Activated CD8-positive, alpha-beta memory T cell treated with anti-CD3 and anti-CD28 coated beads, Interleukin-2, amount 50 U/mL, for 4 hours (primary cell): ENCODE measurements at regions not wholly inside any gene's neighbourhood (a gene's known extent, or its start where the extent isn't known, plus 50 kb on each side); places are given as distances from the start of the nearest gene placed in this dataset.
"Not testable (repeated sequence)": the region's sequence is repeated elsewhere in the genome, so short reads cannot be mapped to it uniquely, and the experiment has no call there.

Source experiments
- DNase-seq: peaks from one replicate; pipeline ENCODE4 v3.0.0-alpha.2; 2020

DNA sequence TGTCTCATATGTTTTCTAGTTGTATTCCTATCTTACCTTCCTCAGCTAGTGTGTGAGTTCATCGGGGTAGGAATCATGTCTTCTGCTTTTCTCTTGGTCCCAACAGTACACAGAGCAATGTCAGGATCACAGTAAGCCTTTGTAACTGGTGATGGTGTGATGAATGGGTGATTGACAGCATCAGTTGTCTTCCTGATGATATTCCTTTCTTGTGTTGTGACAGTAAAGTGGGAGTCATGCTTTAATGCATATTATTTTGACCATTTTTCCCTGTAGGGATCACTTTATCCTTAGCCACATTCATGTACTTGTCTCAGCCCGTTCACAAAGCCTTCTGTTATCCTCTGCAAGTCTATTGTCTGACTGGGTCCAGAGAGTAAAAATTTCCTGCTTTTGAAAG lies 501.7 kb downstream of the UTRN start:
- DNase-seq: no peak

DNA sequence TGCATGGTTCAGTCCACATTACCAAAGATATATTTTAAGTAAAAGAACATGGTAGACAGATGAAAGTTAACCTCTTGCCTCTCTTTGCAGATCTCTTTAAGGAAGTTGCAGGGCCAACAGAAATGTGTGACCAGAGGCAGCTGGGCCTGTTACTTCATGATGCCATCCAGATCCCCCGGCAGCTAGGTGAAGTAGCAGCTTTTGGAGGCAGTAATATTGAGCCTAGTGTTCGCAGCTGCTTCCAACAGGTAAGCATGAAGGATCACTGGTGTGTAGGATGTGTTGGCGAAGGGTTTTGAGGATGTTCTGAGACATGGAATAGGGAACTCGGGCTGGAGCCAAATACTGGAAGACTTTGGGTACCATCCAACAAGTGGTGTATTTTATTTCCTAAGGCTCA lies 508.6 kb downstream of the UTRN start:
- no peak for DNase-seq

DNA sequence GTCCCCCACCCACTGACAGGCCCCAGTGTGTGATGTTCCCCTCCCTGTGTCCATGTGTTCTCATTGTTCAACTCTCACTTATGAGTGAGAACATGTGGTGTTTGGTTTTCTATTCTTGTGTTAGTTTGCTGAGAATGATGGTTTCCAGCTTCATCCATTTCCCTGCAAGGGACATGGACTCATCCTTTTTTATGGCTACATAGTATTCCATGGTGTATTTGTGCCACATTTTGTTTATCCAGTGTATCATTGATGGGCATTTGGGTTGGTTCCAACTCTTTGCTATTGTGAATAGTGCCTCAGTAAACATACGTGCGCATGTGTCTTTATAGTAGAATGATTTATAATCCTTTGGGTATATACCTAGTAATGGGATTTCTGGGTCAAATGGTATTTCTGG lies 509.9 kb downstream of the UTRN start:
- not testable (repeated sequence) for DNase-seq

DNA sequence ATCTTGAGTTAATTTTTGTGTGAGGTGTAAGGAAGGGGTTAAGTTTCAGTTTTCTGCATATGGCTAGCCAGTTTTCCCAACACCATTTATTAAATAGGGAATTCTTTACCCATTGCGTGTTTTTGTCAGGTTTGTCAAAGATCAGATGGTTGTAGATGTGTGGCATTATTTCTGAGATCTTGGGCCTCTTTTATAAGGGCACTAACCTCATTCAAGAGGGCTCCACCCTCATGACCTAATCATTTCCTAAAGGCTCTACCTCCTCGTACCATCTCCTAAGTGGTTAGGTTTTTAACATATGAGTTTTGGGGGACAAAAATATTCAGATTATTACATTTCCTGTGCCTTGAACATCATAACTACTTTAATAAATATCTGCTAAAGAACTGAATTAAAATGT lies 510.9 kb downstream of the UTRN start:
- DNase-seq: no peak

DNA sequence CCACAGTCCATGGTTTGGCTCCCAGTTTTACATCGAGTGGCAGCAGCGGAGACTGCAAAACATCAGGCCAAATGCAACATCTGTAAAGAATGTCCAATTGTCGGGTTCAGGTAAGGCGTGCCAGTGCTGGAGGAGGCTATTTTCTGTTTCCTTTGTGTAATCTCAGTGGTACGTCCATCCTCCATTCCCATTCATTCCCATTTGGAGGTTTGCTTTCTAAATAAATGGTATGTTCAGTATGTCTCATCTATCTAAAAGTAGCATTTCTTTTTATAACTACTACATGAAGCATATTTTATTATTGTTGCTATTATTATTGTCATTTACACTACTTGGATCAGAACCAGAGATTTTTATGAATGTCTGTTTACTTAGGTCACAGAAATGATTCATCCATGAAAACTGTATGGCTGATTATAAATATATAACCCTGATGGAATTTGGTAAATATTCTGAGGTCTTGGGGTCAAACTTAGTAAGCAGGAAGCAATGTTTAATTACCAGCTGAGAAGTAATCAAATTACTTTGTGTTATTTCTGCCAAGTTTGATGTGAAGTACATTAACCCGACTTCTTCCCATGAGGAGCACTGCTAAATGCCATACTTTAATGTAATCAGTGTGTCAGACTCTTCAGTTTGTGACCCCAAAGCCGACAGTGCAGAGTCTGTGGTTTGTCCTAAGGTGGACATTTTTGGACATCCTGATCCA lies 512.9 kb downstream of the UTRN start:
- no peak for DNase-seq

DNA sequence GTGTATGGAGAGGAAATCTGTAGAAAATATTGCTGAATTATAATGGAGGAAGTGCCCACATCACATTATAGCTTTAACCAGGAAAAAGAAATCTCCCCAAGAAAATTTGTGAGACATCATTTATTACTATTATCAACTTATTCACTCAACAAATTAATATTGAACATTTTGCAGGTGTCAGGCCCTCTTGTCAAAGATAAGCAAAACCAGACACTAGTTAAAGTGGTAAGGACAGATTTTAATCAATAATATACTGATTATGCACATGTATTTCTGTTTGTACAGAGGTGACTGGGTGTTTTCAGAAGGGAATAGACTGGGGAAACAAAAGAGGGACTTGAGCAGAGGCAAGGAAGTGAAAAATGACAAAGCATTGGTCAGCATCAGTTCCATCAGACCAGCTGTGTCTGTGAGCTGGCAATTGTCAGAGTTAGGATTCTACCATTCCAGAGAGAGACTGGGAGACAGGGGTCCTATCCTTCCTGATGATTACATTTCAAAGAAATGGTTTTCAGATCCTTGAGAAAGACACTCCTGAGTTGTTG lies 519.2 kb downstream of the UTRN start:
- DNase-seq: no peak

DNA sequence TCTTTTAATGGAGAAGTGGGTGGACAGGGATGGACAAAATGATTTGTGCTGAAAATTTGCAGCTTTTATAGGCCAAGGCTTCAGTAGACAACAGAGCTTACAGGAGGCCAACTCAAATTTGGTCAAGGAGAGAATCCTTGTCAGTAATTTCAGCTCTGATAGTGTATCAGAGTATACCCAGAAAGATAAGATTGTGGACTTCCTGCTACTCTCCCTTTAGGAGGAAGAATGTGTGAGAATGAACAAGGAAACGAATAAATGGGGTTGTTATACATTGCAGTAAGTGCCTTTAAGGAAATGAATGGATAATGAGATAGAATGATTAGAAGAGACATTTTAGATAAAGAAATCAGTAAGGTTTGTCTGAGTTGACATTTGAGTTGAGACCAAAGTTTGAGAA lies 519.9 kb downstream of the UTRN start:
- no peak for DNase-seq

DNA sequence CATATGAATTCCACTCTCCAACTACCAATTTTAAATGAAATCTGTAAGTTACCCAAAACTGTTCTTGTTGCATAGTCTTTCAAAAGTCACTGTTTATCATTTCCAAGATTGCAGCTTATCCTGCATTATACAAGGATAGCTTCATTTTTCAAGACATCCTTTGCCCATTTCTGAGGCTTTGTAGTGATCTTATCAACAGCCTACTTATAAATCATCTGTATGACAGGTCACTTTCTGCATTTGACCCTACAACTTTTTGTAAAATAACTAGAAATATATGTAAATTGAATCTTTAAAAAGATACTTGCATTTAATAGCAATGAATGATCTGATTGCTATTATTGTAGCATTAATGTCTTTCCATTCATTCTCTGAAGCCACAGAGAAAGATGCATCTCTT lies 521.1 kb downstream of the UTRN start:
- DNase-seq: no peak

DNA sequence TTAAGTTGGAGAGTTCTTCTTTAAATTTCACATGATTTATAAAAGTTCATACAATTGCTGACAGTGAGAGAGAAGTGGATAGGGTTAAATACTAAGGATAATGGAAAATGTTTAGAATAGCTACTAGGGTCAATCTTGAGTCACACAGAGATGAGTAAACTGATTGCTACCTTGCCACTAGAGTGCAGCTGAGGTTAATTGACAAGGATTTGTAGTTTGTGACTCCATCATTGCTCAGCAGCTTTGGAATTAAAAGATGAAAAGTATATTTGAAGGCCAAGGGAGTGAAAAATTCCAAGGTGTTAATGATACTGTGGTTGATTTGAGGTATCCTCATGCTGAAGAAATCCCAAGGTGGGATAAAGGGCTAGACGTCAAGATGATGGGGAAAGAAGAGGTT lies 524.0 kb downstream of the UTRN start:
- DNase-seq: no peak

DNA sequence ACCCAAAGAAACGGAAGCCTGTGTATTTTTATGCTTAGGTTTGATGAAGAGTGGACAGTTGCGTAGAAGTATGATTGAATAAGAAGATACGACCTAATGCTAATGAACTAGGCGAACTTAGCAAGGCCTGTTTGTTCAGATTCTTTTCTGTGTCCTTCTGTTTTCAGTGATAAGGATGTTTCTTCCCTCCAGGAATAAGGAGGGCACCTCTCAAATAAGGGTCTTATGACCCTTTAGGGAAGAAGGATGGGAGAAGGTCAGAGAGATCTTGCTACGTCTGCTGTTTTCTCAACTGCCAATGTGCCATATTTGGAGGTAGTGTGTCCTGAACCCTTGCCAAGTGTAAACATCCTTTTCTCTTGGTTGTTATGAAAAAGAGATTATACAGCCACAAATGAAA lies 524.8 kb downstream of the UTRN start:
- DNase-seq: no peak

DNA sequence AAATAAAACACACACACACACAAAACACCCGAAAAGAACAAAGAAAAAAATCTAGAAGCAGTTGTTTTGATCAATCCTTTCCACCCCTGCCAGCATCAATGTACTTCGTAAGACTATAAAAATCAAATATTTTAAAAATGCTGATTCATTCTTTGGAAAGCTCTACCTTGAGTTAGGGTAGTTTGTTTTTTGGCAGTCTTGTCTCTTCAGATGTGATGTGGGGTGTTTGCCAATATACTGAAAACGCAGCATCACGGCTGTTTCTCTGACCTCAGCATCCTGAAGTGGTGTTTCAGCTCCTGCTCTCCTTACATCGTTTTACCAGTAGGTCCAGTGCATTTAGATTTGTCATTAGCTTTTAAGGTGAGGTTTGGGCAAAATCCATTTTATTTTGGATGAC lies 526.0 kb downstream of the UTRN start:
- no peak for DNase-seq

DNA sequence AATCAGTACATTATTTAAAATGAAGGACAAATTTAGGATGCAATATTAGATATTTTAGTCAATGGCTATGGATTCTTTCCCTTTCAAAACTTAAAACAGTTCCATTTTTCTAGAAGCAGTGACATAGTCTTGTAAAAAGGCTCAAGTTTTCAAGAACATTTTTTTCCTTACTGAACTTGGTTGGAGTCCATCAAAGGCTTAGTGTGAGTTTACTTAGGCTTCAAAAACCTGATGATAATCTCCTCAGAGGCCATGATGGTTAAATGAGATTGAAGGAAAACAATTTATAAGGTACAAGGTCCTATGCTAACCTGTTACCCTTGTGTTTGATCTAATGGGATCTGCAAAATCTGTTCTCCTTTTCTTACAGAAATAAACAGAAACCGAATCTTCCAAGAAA lies 531.8 kb downstream of the UTRN start:
- no peak for DNase-seq

DNA sequence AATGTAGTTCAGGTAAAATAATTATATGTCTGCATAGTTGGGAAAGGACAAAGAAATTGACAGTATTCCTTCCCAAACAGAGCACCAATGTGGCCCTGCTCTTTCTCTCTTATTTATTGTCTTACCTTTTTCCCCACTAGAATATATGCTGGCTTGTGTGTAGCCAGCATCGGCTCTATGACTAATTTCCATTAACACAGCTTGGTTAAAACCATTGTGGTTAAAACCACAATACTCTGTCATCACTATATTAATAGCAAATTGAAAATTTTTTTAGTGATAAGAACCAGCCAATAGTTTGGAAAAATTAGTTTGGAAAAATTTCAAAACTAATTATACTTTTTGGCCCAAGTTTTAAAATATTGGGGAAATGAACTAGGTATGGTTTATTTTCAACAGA lies 535.1 kb downstream of the UTRN start:
- DNase-seq: no peak

DNA sequence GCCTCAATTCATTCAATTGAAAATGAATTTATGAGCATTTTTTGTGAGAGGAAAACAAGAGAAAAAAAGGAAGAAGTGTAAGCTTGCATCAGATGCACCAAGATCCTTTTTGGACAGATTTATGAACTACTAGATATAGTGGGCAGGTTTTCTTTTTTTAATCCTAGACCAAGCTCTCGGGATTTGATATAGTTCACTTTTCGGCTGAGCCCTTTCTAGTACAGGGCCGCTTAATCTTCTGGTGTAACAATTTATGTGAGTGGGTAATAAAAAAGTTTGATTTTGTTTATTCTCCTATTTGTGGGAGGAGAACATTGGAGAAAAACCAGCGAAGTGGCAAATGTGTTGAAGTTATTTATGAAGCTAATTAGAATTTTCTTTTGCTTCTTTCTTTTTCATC lies 538.0 kb downstream of the UTRN start:
- DNase-seq: no peak

DNA sequence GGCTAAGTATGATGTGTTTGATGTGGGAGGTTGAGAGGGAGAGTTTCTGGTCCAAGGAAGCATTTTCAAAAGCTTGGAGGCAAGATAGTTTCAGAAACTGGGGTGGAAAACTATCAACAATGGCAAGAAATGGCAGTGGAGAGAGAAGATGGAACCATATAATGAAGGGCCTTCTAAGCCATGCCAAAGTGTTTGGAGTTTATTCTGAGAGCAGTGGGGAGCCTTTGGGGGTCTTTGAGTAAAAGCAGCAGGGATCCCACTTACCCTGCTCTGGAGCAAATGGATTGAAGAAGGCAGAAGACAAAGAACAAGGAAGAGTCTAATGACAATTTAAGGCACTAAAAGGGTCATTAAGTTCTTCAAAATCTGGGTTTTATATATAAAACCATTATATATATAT lies 538.9 kb downstream of the UTRN start:
- DNase-seq: no peak

DNA sequence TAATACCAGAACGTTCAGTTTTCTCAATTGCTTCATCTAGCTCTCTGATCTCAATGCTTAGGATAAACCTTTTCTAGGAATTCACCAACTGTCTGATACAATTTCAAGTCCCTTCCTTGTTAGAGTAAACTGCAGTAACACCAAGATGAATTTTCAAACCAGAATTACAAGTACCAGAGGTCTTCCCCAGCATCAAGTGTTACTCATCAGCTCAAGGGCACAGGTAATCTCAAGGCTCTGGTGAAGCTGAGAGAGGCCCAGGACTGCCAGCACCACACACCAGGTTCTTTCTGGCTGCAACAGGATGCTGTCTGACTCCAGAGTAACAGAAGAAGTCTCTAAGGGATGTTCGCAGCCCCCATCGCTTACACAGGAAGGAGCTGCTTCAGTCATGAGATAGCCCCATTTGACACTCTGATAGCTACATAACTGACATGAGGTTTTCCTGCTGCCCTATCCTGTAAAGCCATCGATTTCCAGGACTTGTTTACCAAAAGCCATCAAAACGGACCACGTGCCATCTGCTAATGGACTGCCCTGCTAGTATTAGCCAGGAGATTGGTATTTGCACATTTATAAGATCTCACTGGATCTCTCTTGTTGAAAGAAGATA lies 549.4 kb downstream of the UTRN start:
- no peak for DNase-seq

DNA sequence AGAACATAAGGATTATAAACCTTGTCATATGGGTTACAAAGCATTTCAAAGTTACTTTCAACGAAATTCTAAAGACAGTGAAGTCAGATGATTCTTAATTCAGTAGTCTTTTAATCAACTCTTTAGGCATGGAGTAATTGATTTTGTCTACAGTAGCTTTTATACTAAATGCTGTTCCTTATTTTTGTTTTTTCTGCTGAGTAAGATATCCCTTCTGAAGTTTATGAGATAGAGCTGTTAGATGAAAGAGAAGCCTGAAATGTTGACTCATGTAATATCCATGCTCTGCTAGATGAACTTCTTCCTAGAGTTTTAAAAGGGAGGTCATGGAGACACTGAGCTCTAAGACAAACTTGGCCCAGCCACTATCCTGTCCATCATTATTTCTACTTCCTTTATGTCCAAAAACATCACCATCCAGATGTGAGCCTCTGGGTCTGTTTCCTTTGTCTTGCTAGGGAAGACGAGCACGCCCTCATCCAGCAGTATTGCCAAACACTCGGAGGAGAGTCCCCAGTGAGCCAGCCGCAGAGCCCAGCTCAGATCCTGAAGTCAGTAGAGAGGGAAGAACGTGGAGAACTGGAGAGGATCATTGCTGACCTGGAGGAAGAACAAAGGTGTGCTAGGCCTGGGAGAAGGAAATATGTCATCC lies 550.3 kb downstream of the UTRN start:
- DNase-seq: no peak

DNA sequence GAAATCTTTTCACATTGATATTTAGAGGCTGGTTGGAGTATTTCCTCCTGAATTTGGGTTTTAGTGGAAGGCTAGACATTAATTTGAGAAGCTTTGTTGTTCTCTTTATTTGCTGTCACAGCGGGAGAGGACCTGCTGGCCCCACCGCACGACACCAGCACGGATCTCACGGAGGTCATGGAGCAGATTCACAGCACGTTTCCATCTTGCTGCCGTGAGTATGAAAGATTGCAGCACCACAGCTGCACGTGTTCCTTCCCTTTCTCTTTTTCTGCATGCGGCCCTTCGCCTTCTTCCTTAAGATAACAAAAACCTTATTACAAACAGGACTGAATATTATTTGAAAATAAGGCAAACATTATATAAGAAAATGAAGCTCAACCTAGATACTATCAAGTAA lies 555.5 kb downstream of the UTRN start:
- DNase-seq: no peak

DNA sequence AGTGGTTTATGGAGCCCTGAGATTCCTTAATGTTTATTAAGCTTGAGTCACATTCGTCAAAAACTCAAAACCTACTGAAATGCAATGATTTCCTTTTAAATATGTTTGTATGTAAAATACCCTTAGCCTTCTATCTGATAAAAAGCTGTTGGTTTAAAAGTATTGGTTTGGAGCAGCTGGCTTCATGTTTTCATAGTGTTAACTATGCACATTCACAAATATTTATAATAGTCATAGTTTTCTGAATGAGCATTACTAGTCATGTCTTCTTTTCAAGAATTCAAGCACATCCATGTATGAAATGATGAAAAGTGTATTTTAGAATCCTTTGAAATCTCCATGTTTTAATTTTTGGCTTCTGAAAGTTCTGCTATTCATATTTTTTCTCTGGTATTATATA lies 558.6 kb downstream of the UTRN start:
- DNase-seq: no peak

DNA sequence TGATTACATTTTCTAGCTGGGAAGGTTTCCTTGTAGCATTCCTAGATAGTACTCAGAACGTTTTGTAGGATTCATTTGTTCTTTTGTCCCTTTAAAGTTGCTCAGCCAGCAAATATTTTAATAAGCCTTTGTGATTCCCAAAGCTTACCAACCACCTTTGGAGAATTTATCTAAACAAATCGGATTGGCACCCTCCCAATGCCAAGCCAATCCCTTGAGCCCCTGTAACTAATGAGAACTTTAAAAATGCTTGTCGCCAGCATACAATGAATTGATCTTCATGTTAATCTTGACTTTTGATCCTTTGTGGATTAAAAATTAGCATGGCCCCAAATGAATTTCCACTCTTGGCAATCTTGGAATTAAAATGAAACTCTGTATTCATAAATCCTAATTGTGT lies 559.5 kb downstream of the UTRN start:
- no peak for DNase-seq

DNA sequence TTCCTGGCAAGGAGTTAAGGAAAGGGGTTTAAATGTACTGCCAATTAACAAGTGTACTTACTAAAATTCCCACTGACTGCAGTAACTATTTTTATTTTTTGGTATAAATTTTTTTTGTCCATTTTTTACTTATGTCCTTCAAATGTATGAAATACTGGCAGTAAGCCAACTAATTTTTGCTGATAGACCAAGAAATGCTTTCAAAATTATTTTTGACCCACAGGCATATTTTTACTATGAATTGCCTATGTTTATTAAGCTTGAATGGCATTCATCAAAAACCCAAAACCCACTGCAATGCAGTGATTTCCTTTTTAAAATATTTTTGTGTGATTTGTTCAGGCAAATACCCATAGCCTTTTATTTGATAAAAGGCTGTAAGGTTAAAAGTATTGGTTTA lies 560.1 kb downstream of the UTRN start:
- DNase-seq: no peak

DNA sequence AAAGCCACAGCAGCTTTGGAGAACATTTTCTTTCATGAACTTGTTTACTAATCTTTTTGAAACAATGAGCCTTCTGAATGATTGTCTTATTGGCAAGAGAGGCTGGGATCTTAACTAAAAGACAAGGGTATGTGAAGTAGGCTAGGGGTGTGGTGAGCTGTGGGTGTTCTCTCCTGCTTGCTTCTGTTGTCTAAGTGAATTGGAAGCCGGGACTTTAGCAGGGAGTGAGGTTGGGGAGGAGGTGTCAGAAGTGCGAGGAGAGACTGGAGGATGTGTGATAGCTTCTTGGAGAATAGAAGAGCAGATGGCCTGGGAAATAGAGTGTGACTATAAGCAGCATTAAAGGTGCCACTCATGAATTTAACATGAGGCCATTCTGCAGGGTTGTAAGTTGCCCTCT lies 562.8 kb downstream of the UTRN start:
- no peak for DNase-seq

DNA sequence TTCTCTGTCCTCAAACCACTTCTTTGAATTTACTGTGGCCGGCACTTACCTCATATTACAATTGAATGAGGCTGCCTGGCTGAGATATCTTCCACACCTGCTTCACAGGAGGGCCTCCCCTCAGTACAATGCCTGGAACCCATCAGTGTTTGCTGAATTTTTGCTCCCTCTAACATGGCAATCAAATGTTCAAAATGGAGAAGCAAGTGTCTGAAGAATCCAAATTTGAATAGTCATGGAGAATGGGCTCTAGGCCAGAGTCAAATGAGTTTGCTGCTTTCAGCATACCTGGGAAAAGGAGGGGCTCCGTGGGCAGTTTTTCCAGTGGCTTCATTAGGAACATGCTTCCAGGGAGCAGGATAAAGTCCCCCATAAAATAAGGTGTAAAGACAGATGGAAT lies 564.8 kb downstream of the UTRN start:
- DNase-seq: no peak

DNA sequence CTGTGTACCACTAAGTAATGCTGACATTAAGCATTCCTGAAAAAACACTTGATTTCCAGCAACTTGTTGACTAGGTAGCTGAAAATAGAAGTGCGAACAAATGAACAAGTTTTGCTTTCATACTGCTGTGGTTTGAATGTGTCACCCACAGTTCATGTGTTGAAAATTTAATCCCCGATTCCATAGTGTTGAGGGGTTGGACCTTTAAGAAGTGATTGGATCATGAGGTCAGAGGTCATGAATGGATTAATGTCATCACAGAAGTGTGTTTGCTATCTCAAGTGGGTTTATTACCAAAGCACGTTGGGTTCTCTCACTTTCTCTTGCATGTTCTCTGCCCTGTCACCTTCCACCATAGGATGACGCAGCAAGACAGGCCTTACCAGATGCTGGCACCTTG lies 568.5 kb downstream of the UTRN start:
- no peak for DNase-seq

DNA sequence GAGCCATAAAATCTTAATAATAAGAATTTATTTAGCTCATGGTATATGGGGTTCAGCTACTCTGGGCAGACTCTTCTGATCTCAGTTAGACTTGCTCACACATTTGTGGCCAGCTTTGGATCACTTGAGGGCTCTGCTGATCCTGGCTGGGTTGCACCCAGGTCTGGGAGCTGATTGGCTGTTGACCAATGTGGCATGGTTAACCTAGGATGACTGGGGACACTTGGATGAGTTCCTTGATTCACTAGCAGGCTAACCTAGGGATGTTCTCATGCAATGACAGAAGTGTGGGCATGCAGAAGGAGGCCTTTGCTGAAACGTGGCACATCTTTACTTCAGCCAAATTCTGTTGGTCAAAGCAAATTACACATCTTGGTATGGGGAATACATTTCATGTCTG lies 569.5 kb downstream of the UTRN start:
- DNase-seq: no peak
